CD14-positive monocyte (primary cell): ENCODE measurements at regions not wholly inside any gene's neighbourhood (a gene's known extent, or its start where the extent isn't known, plus 50 kb on each side); places are given as distances from the start of the nearest gene placed in this dataset.

Experiments used
- DNase-seq, 3 donors: peaks; one replicate each; pipeline ENCODE4 v3.0.0-alpha.2; 2011 to 2022
- H2AFZ ChIP-seq: 2 replicates; pipeline ENCODE4 v1.6.0; 2012; ENCODE audit warnings: mild to moderate bottlenecking, low read depth, low read length, inconsistent platforms; ENCODE audit not compliant: insufficient read depth, poor library complexity, severe bottlenecking
- H3K27ac ChIP-seq, 2 donors: 1 replicate in 1 of 2; 2 replicates in 1 of 2; pipeline ENCODE4 v1.5.1; 2012 to 2013; ENCODE audit warnings: low read length in 2 of 2, control low read depth in 1 of 2, inconsistent platforms in 1 of 2, low read depth in 1 of 2, mild to moderate bottlenecking in 1 of 2
- H3K27me3 ChIP-seq, 2 donors: one replicate each; pipeline versions ENCODE4 v1.6.0 to v1.6.1; 2011 to 2013; ENCODE audit warnings: low read length in 2 of 2; ENCODE audit not compliant: control insufficient read depth in 2 of 2, insufficient read depth in 2 of 2
- H3K36me3 ChIP-seq, 2 donors: replicated peaks in 1 of 2; 1 replicate in 1 of 2; 2 replicates in 1 of 2; pipeline versions ENCODE4 v1.5.1 to v1.6.1; 2012 to 2013; ENCODE audit warnings: low read length in 2 of 2, control low read depth in 1 of 2, inconsistent platforms in 1 of 2, mild to moderate bottlenecking in 1 of 2; ENCODE audit not compliant: insufficient read depth in 2 of 2, control insufficient read depth in 1 of 2
- H3K4me1 ChIP-seq, 2 donors: 1 replicate in 1 of 2; 2 replicates in 1 of 2; pipeline versions ENCODE4 v1.5.1 to v1.6.1; 2012 to 2013; ENCODE audit warnings: low read length in 2 of 2, control low read depth in 1 of 2, inconsistent platforms in 1 of 2, mild to moderate bottlenecking in 1 of 2, moderate library complexity in 1 of 2; ENCODE audit not compliant: insufficient read depth in 2 of 2, control insufficient read depth in 1 of 2
- H3K4me2 ChIP-seq: replicated peaks from 2 replicates; pipeline ENCODE3; 2012; ENCODE audit warnings: low read length, moderate library complexity, mild to moderate bottlenecking; ENCODE audit not compliant: poor library complexity, severe bottlenecking; ENCODE audit errors: extremely low read depth
- H3K4me3 ChIP-seq, 3 experiments: fragments of 200-600 bp in 1 of 3; sonication (generic) in 1 of 3; replicated peaks in 1 of 3; 1 replicate in 2 of 3; 2 replicates in 1 of 3; pipeline ENCODE4 v1.5.1; 2011 to 2013; ENCODE audit warnings: low read length in 3 of 3, mild to moderate bottlenecking in 3 of 3, control low read depth in 2 of 3, low read depth in 2 of 3, inconsistent platforms in 1 of 3, moderate library complexity in 1 of 3
- H3K79me2 ChIP-seq: 2 replicates; pipeline ENCODE4 v1.6.0; 2012; ENCODE audit warnings: mild to moderate bottlenecking, control low read depth, inconsistent platforms, low read length, moderate library complexity; ENCODE audit not compliant: insufficient read depth
- H3K9ac ChIP-seq: 2 replicates; pipeline ENCODE4 v1.6.0; 2017; ENCODE audit warnings: low read length, mild to moderate bottlenecking; ENCODE audit not compliant: insufficient read depth, poor library complexity, severe bottlenecking
- H3K9me3 ChIP-seq, 2 donors: replicated peaks in 1 of 2; 1 replicate in 1 of 2; 2 replicates in 1 of 2; pipeline versions ENCODE4 v1.5.1 to v1.6.1; 2012 to 2013; ENCODE audit warnings: low read length in 2 of 2, control low read depth in 1 of 2; ENCODE audit not compliant: control insufficient read depth in 1 of 2, insufficient read depth in 1 of 2
- H4K20me1 ChIP-seq: 2 replicates; pipeline ENCODE4 v1.6.0; 2012; ENCODE audit warnings: mild to moderate bottlenecking, low read length, control low read depth, moderate library complexity; ENCODE audit not compliant: insufficient read depth
- H3K27ac Mint-ChIP-seq, 7 donors: one replicate each; pipeline ENCODE4 v1.8.0; 2020; ENCODE audit warnings: mild to moderate bottlenecking in 7 of 7, mixed read lengths in 7 of 7, moderate library complexity in 6 of 7, inconsistent platforms in 2 of 7
- H3K27me3 Mint-ChIP-seq, 3 donors: one replicate each; pipeline ENCODE4 v1.8.0; 2021 to 2022; ENCODE audit warnings: low read depth in 3 of 3, mild to moderate bottlenecking in 3 of 3, mixed read lengths in 3 of 3, moderate library complexity in 3 of 3, inconsistent platforms in 1 of 3
- H3K36me3 Mint-ChIP-seq, 2 donors: one replicate each; pipeline ENCODE4 v1.8.0; 2020; ENCODE audit warnings: mixed read lengths in 2 of 2, inconsistent platforms in 1 of 2, mild to moderate bottlenecking in 1 of 2
- H3K4me1 Mint-ChIP-seq: one replicate; pipeline ENCODE4 v1.8.0; 2020; ENCODE audit warnings: mild to moderate bottlenecking, mixed read lengths
- H3K4me3 Mint-ChIP-seq, 2 donors: one replicate each; pipeline ENCODE4 v1.8.0; 2020; ENCODE audit warnings: mild to moderate bottlenecking in 2 of 2, mixed read lengths in 2 of 2, moderate library complexity in 1 of 2
- H3K9me3 Mint-ChIP-seq, 7 donors: one replicate each; pipeline ENCODE4 v1.8.0; 2020 to 2022; ENCODE audit warnings: mixed read lengths in 7 of 7, mild to moderate bottlenecking in 6 of 7, moderate library complexity in 6 of 7, inconsistent platforms in 2 of 7
- WGBS: methylation state at CpG from one replicate; pipeline ENCODE4 v1.1.5; 2013; ENCODE audit warnings: missing lambda C conversion rate; ENCODE audit not compliant: insufficient coverage; 5-methylcytosine and 5-hydroxymethylcytosine counted together
- intact Hi-C, 2 donors: fragments of 100-400 bp; cut with micrococcal nuclease; formaldehyde crosslinking; loops; one replicate each; pipeline versions ENCODE4 v1.15.0 to v1.15.1; 2023
- TF ChIP-seq, protein P1 (sequence below): fragments of 200-600 bp; IDR thresholded peaks from one replicate; pipeline ENCODE4 v1.8.0; 2022; ENCODE audit warnings: antibody characterized with exemption, mild to moderate bottlenecking

DNA sequence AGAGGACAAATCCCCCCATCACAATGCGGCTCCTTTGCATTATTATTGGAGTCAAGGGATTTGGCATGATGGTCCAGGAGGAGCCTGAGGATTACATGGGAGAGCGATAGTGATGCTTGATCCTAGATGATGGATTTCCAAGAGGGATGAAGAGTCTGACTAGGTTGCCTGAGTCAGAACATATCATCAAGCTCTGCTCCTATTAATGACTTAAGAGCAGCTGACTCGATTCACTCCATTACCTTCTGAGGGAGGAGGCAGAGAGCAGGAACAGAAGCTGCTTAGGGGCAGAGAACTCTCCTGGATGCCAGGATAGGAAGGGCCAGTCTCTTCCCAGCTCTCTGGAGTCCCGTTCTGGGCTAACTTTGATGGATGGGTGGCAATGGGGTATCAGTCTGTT, 54.0 kb upstream of the CISTR start:
- WGBS = 75% methylated on average over 2 of the region's 4 CpGs
- H3K4me2 ChIP-seq = no peak overlapping the region

DNA sequence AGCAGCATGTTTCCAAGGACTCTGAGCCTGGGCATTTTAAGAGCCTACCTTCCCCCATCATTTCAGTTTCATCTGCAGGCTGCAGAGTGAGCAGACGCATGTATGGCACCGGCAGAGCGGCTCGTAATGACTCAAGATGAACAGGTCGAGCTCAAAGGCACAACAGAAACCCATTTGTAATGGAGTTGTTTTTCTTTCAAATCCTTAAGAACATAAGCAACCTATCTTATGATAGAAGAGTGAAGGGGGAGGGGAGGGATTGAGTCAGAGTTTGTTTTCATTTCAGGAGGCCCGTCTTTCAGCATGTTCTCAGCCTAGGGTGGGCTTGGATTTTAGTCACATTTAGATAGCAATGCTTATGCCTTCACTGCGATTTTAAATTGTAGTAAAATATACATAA, 54.9 kb upstream of the CISTR start:
- Histone ChIP-seq H4K20me1 (no peaks in the 10 kb centered on the region), H3K36me3 (no peaks in the 10 kb centered on the region), H3K9ac (no peak overlapping the region), H3K9me3 (no peaks in the 10 kb centered on the region), H3K4me3 (no peak overlapping the region), H3K27ac (no peak overlapping the region), H3K4me1 (no peaks in the 10 kb centered on the region), H3K79me2 (no peaks in the 10 kb centered on the region), H3K4me2 (no peak overlapping the region), H2AFZ (no peak overlapping the region), H3K27me3 (peaks cover 27 to 34% of the 10 kb centered on the region in 2 donors)
- H3K9me3 Mint-ChIP-seq = no peaks in the 10 kb centered on the region
- H3K36me3 Mint-ChIP-seq = no peaks in the 10 kb centered on the region
- 83% methylated on average over 1 of the region's 7 CpGs for WGBS
- intact Hi-C loops = no loop called here
- peaks cover 28 to 42% (median 35%) of the 10 kb centered on the region in 3 donors for H3K27me3 Mint-ChIP-seq
- no peak for DNase-seq
- no peak overlapping the region for H3K27ac Mint-ChIP-seq
- H3K4me1 Mint-ChIP-seq = no peaks in the 10 kb centered on the region
- TF ChIP-seq, protein P1, sequence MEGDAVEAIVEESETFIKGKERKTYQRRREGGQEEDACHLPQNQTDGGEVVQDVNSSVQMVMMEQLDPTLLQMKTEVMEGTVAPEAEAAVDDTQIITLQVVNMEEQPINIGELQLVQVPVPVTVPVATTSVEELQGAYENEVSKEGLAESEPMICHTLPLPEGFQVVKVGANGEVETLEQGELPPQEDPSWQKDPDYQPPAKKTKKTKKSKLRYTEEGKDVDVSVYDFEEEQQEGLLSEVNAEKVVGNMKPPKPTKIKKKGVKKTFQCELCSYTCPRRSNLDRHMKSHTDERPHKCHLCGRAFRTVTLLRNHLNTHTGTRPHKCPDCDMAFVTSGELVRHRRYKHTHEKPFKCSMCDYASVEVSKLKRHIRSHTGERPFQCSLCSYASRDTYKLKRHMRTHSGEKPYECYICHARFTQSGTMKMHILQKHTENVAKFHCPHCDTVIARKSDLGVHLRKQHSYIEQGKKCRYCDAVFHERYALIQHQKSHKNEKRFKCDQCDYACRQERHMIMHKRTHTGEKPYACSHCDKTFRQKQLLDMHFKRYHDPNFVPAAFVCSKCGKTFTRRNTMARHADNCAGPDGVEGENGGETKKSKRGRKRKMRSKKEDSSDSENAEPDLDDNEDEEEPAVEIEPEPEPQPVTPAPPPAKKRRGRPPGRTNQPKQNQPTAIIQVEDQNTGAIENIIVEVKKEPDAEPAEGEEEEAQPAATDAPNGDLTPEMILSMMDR = no peak
- no peak overlapping the region for H3K4me3 Mint-ChIP-seq

More for the DNA sequence above, 54.0 kb upstream of the CISTR start:
- peaks cover 34 to 41% of the 10 kb centered on the region in 2 donors for H3K27me3 ChIP-seq
- H3K79me2 ChIP-seq = no peaks in the 10 kb centered on the region
- Mint-ChIP-seq H3K27ac (no peak overlapping the region), H3K27me3 (peaks cover 32 to 49% (median 35%) of the 10 kb centered on the region in 3 donors), H3K9me3 (no peaks in the 10 kb centered on the region), H3K4me3 (no peak overlapping the region), H3K36me3 (no peaks in the 10 kb centered on the region), H3K4me1 (no peaks in the 10 kb centered on the region)
- no peaks in the 10 kb centered on the region for H3K4me1 ChIP-seq
- no peaks in the 10 kb centered on the region for H3K9me3 ChIP-seq
- no peaks in the 10 kb centered on the region for H3K36me3 ChIP-seq
- no peak overlapping the region for H3K9ac ChIP-seq
- no peak for DNase-seq
- TF ChIP-seq, protein P1 = no peak
- no peaks in the 10 kb centered on the region for H4K20me1 ChIP-seq
- no peak overlapping the region for H3K4me3 ChIP-seq
- no peak overlapping the region for H3K27ac ChIP-seq
- intact Hi-C loops = no loop called here
- H2AFZ ChIP-seq = no peak overlapping the region
